ENCODE measurements at regions not wholly inside any gene's neighbourhood (a gene's known extent, or its start where the extent isn't known, plus 50 kb on each side); places are given as distances from the start of the nearest gene placed in this dataset.

GRCh38 chr17:52831536-52831935, 673.0 kb upstream of the CA10 start:
- no peak for DNase-seq

GRCh38 chr17:52828621-52829020, 670.1 kb upstream of the CA10 start:
- no peak for DNase-seq

GRCh38 chr17:52827526-52827925, 669.0 kb upstream of the CA10 start:
- DNase-seq: no peak

GRCh38 chr17:52824542-52824941, 666.0 kb upstream of the CA10 start:
- no peak for DNase-seq

- DNase-seq: no peak
Observed at GRCh38 chr17:52823155-52823554, 664.6 kb upstream of the CA10 start.

- no peak for DNase-seq
Observed at GRCh38 chr17:52790359-52790955, 631.9 kb upstream of the CA10 start.

GRCh38 chr17:52789829-52790228, 631.3 kb upstream of the CA10 start:
- DNase-seq: no peak

- no peak for DNase-seq
Observed at GRCh38 chr17:52776234-52776633, 617.7 kb upstream of the CA10 start.

- no peak for DNase-seq
Observed at GRCh38 chr17:52762794-52763167, 604.3 kb upstream of the CA10 start.

- no peak for DNase-seq
Observed at GRCh38 chr17:52762147-52762793, 603.8 kb upstream of the CA10 start.

GRCh38 chr17:52759864-52760263, 601.4 kb upstream of the CA10 start:
- DNase-seq: no peak

- no peak for DNase-seq
Observed at GRCh38 chr17:52758481-52758880, 600.0 kb upstream of the CA10 start.

- no peak for DNase-seq
Observed at GRCh38 chr17:52756746-52757145, 598.2 kb upstream of the CA10 start.

- no peak for DNase-seq
Observed at GRCh38 chr17:52754838-52755237, 596.3 kb upstream of the CA10 start.

- no peak for DNase-seq
Observed at GRCh38 chr17:52751051-52751450, 592.5 kb upstream of the CA10 start.

- DNase-seq: no peak
Observed at GRCh38 chr17:52744179-52744578, 585.7 kb upstream of the CA10 start.

- DNase-seq: no peak
Observed at GRCh38 chr17:52740006-52740405, 581.5 kb upstream of the CA10 start.

GRCh38 chr17:52738791-52739190, 580.3 kb upstream of the CA10 start:
- no peak for DNase-seq

- no peak for DNase-seq
Observed at GRCh38 chr17:52737071-52737470, 578.6 kb upstream of the CA10 start.

GRCh38 chr17:52732841-52733240, 574.3 kb upstream of the CA10 start:
- DNase-seq: no peak

- DNase-seq: no peak
Observed at GRCh38 chr17:52724578-52724977, 566.1 kb upstream of the CA10 start.

GRCh38 chr17:52721910-52722309, 563.4 kb upstream of the CA10 start:
- no peak for DNase-seq

GRCh38 chr17:52710363-52710901, 551.9 kb upstream of the CA10 start:
- no peak for DNase-seq

- DNase-seq: no peak
Observed at GRCh38 chr17:52709724-52710123, 551.2 kb upstream of the CA10 start.

GRCh38 chr17:52696362-52696761, 537.8 kb upstream of the CA10 start:
- no peak for DNase-seq
